Fibroblast of villous mesenchyme (primary cell): ENCODE measurements at regions not wholly inside any gene's neighbourhood (a gene's known extent, or its start where the extent isn't known, plus 50 kb on each side); places are given as distances from the start of the nearest gene placed in this dataset.
"Not testable (repeated sequence)": the region's sequence is repeated elsewhere in the genome, so short reads cannot be mapped to it uniquely, and the experiment has no call there.

Source experiments
- DNase-seq: peaks from one replicate; pipeline ENCODE4 v3.0.0-alpha.2; 2010; ENCODE audit warnings: low read depth
- H3K4me3 ChIP-seq: 2 replicates; pipeline ENCODE4 v1.5.1; 2011; ENCODE audit warnings: low read depth, mild to moderate bottlenecking, low read length
- TF ChIP-seq, protein P1 (sequence below): IDR thresholded peaks from 2 replicates; pipeline ENCODE4 v1.5.1; 2012; ENCODE audit warnings: low read depth, mild to moderate bottlenecking, low read length; ENCODE audit not compliant: insufficient read depth

DNA sequence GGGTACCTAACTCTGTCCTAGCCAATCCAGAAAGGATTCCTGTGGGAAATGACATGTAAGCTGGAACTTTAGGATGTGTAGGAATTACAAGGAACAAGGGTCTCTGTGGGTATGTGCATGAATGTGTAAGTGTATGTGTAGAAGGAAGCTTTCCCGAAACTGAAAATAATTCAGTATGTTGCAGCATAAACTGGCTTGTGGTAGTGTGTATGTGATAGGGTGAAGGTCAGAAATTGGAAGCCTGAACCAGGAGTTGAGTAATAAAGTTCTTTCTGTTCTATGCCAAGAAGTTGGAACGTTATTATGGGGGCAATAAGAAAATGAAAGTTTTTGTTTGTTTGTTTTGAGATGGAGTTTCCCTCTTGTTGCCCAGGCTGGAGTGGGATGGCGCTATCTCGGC lies 323.1 kb upstream of the KITLG start:
- TF ChIP-seq, protein P1, sequence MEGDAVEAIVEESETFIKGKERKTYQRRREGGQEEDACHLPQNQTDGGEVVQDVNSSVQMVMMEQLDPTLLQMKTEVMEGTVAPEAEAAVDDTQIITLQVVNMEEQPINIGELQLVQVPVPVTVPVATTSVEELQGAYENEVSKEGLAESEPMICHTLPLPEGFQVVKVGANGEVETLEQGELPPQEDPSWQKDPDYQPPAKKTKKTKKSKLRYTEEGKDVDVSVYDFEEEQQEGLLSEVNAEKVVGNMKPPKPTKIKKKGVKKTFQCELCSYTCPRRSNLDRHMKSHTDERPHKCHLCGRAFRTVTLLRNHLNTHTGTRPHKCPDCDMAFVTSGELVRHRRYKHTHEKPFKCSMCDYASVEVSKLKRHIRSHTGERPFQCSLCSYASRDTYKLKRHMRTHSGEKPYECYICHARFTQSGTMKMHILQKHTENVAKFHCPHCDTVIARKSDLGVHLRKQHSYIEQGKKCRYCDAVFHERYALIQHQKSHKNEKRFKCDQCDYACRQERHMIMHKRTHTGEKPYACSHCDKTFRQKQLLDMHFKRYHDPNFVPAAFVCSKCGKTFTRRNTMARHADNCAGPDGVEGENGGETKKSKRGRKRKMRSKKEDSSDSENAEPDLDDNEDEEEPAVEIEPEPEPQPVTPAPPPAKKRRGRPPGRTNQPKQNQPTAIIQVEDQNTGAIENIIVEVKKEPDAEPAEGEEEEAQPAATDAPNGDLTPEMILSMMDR, result no peak
- no peak for DNase-seq
- no peak overlapping the region for H3K4me3 ChIP-seq

- TF ChIP-seq, protein P1, result no peak
- no peak for DNase-seq
- no peak overlapping the region for H3K4me3 ChIP-seq
Measured at GRCh38 chr12:88897723-88898122, 317.5 kb upstream of the KITLG start.

DNA sequence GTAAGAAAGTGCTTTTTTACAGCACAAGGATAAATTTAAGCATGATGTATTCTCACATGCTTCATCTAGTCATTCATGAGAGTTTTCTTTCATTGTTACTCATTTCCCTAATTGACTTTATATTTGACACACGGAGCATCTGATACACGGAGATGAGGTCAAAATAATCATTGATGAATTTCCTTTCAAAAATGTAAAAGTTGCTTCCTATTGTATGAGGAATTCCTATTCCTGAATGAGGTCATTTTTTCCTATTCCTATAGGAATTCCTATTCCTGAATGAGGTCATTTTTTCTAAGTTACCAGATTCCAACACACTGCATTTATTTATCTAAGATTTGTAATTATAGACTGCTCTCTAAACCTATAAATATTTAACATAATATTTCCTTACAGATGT lies 316.7 kb upstream of the KITLG start:
- DNase-seq, result no peak
- H3K4me3 ChIP-seq, result no peak overlapping the region
- TF ChIP-seq, protein P1, result no peak

DNA sequence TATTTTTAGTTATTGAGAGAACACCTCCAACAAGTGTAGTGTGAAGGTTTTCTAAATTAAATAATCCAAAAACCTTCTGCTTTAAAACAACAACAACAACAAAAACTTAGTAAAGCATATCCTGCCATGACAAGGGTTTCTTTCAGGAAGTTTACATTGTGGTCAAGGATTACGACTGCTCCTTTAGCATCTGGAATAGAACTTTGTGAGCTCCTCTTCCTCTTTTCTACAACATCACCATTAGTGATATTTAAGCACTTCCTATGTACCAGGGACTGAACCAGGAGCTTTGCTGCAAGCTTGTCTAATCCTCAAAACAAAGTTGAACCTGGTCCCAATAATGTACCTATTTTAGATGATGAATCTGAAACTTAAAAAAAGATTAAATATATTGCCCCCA lies 315.4 kb upstream of the KITLG start:
- TF ChIP-seq, protein P1, result no peak
- no peak overlapping the region for H3K4me3 ChIP-seq
- peak; percentile 32 for DNase-seq

DNA sequence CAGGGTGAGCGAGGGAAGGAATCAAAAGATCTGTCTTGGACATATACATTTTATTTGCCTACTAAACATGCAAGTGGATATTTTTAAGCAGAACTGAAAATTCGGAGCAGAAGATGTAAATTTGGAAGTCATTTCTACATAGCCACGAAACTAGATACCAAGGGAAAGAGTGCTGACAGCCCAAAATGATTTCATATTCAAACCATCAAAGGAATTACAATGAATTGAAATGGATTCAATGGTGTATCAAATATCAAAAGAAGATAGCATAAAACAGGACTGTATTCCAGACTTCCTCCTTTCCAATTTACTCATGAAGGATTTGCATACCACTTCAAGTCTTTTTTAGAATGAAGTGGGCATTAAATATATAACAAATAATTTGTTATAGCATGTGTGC lies 313.5 kb upstream of the KITLG start:
- H3K4me3 ChIP-seq, result no peak overlapping the region
- TF ChIP-seq, protein P1, result no peak
- DNase-seq, result no peak

DNA sequence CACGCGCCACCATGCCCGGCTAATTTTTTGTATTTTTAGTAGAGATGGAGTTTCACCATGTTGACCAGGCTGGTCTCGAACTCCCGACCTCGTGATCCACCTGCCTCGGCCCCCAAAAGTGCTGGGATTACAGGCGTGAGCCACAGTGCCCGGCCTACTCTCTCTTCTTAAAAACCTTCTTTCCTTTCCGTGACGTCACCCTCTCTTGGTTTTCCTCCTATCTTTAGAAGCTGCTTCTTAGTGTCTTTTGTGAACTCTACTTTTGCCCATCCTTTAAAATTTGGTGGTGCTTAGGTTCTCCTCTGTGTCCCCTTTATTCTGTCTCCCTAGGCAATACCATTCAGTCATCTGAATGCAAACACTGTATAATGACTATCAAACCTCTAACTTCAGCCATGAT lies 311.2 kb upstream of the KITLG start:
- not testable (repeated sequence) for H3K4me3 ChIP-seq, DNase-seq

DNA sequence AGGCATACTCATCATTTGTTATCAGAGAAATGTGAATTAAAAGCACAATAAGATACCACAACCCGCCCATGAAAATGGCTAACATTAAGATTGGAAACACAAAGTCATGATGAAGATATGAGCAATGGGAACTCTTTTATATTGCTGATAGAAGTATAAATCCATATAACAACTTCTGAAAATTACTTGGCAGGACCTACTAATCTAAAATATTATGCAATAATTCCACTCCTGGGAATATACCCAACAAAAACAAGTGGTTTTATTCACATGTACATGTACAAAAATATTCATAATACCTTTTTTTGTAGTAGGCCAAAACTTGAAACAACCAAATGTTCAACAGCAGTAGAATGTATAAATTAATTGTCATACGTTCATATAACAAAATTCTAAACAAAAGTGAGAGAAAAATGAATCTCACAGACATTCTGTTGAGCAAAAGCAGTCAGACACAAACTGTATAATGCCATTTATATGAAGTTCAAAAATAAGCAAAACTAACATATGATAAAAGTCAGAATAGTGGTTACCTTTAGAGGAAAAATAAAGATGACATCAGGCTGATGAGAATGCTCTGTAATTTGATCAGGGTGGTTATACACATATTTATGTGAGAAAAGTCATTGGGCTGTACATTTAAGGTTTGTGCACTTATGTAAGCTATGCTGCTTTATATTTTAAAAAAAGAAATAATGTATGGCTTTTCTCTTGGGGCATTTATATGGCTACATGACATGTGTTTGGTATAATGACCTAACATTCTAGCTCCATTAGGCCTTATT lies 309.2 kb upstream of the KITLG start:
- TF ChIP-seq, protein P1, result no peak
- peak; percentile 32 for DNase-seq
- no peak overlapping the region for H3K4me3 ChIP-seq
